GM23248 (cell line): ENCODE measurements at regions not wholly inside any gene's neighbourhood (a gene's known extent, or its start where the extent isn't known, plus 50 kb on each side); places are given as distances from the start of the nearest gene placed in this dataset.

ENCODE experiments used
- EZH2 ChIP-seq: fragments of 200-600 bp; sonication (generic); IDR thresholded peaks from 2 replicates; pipeline ENCODE4 v1.6.1; 2018; ENCODE audit warnings: antibody characterized with exemption, mild to moderate bottlenecking; ENCODE audit not compliant: insufficient read depth, poor library complexity, severe bottlenecking
- EZH2phosphoT487 ChIP-seq: fragments of 200-600 bp; sonication (generic); IDR thresholded peaks from 2 replicates; pipeline ENCODE4 v1.6.1; 2018; ENCODE audit warnings: antibody characterized with exemption, moderate library complexity, mild to moderate bottlenecking, low read depth; ENCODE audit not compliant: insufficient read depth

DNA sequence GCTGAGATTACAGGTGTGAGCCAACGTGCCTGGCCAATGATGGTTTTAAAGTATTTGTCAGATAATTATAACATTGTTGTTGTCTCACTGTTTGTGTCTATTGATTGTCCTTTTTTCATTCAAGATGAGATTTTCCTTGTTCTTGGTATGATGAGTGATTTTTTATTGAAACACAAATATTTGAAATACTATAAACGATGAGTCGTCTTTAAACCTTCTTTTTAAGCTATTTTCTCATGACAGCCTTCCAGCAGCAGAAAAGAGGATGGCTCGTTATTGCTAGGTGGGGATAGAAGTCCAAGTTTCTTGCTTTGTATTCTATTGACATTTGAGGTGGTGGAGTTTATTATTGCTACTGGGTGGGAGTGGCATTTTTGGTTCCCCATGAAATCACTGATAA, 61.7 kb upstream of the MDFIC2 start:
- no peak for TF ChIP-seq EZH2
- no peak for TF ChIP-seq EZH2phosphoT487
